Astrocyte of the cerebellum (primary cell): ENCODE measurements at regions not wholly inside any gene's neighbourhood (a gene's known extent, or its start where the extent isn't known, plus 50 kb on each side); places are given as distances from the start of the nearest gene placed in this dataset.
A peak's percentile ranks its signal among the peaks of the same experiment; 100 is the strongest.

Experiments used
- DNase-seq: peaks from one replicate; pipeline ENCODE4 v3.0.0-alpha.2; 2011; ENCODE audit warnings: low read depth
- H3K4me3 ChIP-seq: 2 replicates; pipeline ENCODE4 v1.5.1; 2011; ENCODE audit warnings: mild to moderate bottlenecking, low read depth, low read length, moderate library complexity
- in situ Hi-C: cut with HindIII; loops from 2 replicates; pipeline ENCODE4 v1.10.0; 2017; ENCODE audit warnings: low sequenced_read_pairs
- TF ChIP-seq, protein P1 (sequence below): IDR thresholded peaks from 2 replicates; pipeline ENCODE4 v1.5.1; 2012; ENCODE audit warnings: low read length, low read depth, moderate library complexity, mild to moderate bottlenecking; ENCODE audit errors: missing control alignments

DNA sequence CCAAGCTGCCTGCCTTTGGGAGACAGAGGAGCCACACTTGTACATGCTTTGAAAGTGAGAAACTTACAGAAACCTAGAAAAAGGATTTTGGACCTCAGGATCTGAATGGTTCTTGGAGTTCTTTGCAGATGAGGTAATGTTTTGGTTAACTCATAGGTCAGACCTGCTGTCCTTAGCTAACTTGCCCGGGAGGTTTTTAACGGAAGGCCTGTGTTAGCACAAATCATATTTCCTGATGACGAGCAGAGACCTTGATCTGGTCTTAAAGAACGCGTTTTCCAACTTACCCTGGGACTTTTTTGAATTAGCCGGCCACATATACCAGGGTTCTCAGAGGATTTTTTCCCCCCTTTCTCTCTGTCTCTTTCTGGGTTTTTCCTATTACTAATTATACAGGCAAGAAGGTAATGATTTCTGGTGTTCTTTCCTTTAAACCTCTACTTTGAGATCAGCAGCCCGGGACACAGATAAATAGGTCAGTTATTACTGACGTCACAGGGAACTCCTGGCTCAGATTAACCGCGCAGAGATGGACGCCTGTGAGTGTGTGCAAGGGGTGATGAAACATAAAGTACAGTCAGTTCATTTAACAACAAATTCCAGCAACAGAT lies 101.7 kb upstream of the KLF6 start:
- in situ Hi-C loops = no loop called here
- H3K4me3 ChIP-seq = no peak overlapping the region
- peak; percentile 87 for DNase-seq
- TF ChIP-seq, protein P1, sequence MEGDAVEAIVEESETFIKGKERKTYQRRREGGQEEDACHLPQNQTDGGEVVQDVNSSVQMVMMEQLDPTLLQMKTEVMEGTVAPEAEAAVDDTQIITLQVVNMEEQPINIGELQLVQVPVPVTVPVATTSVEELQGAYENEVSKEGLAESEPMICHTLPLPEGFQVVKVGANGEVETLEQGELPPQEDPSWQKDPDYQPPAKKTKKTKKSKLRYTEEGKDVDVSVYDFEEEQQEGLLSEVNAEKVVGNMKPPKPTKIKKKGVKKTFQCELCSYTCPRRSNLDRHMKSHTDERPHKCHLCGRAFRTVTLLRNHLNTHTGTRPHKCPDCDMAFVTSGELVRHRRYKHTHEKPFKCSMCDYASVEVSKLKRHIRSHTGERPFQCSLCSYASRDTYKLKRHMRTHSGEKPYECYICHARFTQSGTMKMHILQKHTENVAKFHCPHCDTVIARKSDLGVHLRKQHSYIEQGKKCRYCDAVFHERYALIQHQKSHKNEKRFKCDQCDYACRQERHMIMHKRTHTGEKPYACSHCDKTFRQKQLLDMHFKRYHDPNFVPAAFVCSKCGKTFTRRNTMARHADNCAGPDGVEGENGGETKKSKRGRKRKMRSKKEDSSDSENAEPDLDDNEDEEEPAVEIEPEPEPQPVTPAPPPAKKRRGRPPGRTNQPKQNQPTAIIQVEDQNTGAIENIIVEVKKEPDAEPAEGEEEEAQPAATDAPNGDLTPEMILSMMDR = no peak

DNA sequence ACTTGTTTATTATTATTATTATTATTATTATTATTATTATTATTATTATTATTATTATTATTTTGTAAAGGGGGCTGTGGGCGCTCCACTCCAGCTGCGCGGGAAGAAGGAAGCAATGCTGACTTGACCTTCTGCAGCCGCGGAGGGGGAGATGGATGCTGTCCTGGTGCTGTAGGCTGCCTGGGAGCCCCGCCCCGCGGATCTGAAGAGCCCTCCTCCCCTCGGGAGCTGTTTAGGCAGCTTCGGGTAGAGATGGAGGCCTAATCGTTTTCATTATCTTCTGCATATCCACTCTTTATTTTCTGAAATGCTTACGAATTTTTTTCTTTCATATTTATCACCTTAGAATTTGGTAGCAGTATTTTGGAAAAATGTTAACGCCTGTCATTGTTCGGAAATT lies 101.2 kb upstream of the KLF6 start:
- in situ Hi-C loops = no loop called here
- TF ChIP-seq, protein P1 = no peak
- DNase-seq = no peak
- H3K4me3 ChIP-seq = no peak overlapping the region

DNA sequence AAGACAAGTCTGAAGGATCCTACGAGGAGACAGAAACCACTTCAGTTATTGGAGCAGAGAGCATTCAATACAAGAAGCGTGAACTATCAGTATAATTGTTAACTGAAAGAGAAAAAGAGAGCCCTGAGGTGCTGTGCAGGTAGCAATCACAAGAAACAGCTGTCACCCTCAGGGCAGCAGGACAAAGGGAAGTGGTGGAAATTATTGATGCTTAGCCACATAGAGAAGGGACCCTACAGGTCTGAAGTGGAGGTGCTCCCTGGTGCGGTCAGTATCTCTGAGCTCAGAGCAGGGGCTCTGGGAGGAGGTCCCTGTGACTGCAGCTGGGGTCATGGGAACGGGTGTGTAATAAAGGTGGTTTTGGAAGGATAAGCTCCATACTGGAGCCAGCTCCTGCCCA lies 97.8 kb upstream of the KLF6 start:
- no peak overlapping the region for H3K4me3 ChIP-seq
- TF ChIP-seq, protein P1 = no peak
- in situ Hi-C loops = no loop called here

DNA sequence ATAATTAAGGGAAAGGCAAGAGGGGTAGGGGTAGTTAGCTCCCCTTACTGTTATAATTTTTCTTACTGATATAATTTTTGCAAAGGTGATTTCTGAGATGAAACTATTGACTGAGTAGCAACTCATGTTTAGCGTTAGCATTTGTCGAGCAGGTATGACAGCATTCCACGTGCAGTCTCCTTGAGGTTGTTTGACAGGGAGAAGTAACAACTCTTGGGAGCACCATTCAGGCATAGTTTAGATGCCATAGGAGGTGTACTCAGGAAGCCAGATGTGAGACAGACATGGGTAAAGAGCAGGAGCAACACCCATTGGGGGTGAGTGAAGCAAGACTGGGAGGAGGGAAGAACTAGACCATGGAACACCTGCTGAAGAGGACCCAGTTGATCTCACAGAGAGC lies 96.6 kb upstream of the KLF6 start:
- DNase-seq = no peak
- TF ChIP-seq, protein P1 = no peak
- H3K4me3 ChIP-seq = no peak overlapping the region
- in situ Hi-C loops = no loop called here

More for the DNA sequence above, 97.8 kb upstream of the KLF6 start:
- no peak for DNase-seq

DNA sequence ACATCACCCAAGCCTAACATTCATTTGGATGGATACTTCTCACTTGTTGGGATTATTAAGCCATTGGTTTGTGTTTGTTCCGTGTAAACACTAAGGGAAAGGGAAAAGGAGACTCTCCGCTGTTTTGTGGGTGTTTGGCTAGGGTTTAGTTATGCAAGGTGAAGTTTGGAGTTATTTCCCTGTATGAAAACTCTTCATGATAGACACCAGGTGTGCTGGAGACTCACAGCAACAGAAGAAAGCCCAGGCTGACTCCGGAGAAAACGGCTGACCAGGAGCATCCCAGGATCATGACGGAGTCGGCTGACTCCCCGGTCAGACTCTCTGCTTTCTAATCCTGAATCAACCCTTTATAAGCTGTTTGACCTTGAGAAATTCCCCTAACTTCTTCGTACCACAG lies 94.1 kb upstream of the KLF6 start:
- TF ChIP-seq, protein P1 = no peak
- in situ Hi-C loops = no loop called here
- no peak for DNase-seq
- no peak overlapping the region for H3K4me3 ChIP-seq

DNA sequence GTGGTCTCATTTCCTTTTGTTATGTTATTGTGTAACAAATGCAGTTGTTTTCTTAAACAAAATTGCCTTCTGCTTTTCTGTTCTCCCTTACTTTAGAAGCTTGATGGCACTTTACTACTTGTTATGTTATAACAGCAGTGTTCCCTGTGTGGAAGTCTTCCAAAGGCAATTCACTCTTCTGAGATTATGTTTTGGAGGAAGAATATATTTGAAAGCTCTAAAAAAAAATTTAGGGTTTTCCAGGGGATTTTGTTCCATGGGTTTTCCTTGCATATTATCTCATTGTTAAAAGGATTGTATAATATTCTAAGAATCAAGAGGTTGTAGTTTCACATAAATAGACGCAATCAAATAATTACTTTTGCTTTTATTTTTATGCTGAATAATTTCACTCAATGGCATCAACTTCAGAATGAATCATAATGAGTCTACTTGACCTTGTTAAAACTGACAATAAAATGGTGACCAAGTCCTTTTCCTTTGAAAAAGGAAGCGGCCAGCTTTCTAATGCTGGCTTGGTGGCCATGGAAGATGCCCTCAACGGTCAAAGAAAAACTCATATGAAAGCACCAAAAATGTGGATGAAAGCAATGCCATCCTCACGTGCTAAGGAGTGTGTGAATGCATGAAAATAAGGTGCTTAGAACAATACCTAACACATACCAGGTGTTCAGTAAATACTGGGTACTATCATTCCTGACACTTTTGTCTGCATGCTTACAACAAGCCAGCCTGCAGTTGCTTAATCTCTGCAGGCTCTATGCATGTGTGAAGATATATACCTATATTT lies 92.4 kb upstream of the KLF6 start:
- no peak for DNase-seq
- H3K4me3 ChIP-seq = no peak overlapping the region
- in situ Hi-C loops = no loop called here
- TF ChIP-seq, protein P1 = no peak
